H9 (cell line): ENCODE measurements at regions not wholly inside any gene's neighbourhood (a gene's known extent, or its start where the extent isn't known, plus 50 kb on each side); places are given as distances from the start of the nearest gene placed in this dataset.

ENCODE experiments used
- DNase-seq: peaks from one replicate; pipeline ENCODE4 v3.0.0-alpha.2; 2017
- H2AFZ ChIP-seq: one replicate; pipeline ENCODE4 v1.6.1; 2013; ENCODE audit warnings: mild to moderate bottlenecking, low read length, control low read depth, moderate library complexity
- H2AK5ac ChIP-seq: 2 replicates; pipeline ENCODE4 v1.6.1; 2013; ENCODE audit warnings: low read length, control low read depth, mixed read lengths; ENCODE audit not compliant: insufficient read length
- H2BK120ac ChIP-seq: one replicate; pipeline ENCODE4 v1.6.1; 2013; ENCODE audit warnings: low read depth, mild to moderate bottlenecking, low read length, control low read depth, inconsistent platforms; ENCODE audit not compliant: poor library complexity, severe bottlenecking
- H2BK12ac ChIP-seq: 2 replicates; pipeline ENCODE4 v1.6.1; 2013; ENCODE audit warnings: low read length, control low read depth, mixed read lengths, low read depth; ENCODE audit not compliant: insufficient read length
- H2BK15ac ChIP-seq: 2 replicates; pipeline ENCODE4 v1.6.1; 2013; ENCODE audit warnings: low read depth, low read length, control low read depth
- H2BK20ac ChIP-seq: one replicate; pipeline ENCODE4 v1.6.1; 2013; ENCODE audit warnings: low read depth, mild to moderate bottlenecking, low read length, control low read depth, inconsistent platforms; ENCODE audit not compliant: poor library complexity, severe bottlenecking
- H2BK5ac ChIP-seq: 2 replicates; pipeline ENCODE4 v1.6.1; 2013; ENCODE audit warnings: low read length, control low read depth, mixed read lengths; ENCODE audit not compliant: insufficient read length
- H3K14ac ChIP-seq: 2 replicates; pipeline ENCODE4 v1.6.1; 2013; ENCODE audit warnings: low read length, control low read depth; ENCODE audit not compliant: insufficient read depth
- H3K18ac ChIP-seq: 2 replicates; pipeline ENCODE4 v1.6.1; 2013; ENCODE audit warnings: low read depth, mild to moderate bottlenecking, mixed read lengths, low read length, control low read depth; ENCODE audit not compliant: insufficient read length
- H3K23ac ChIP-seq: 2 replicates; pipeline ENCODE4 v1.6.1; 2013; ENCODE audit warnings: low read length, control low read depth, mixed read lengths, low read depth; ENCODE audit not compliant: insufficient read length
- H3K23me2 ChIP-seq: 2 replicates; pipeline ENCODE4 v1.6.1; 2013; ENCODE audit warnings: low read depth, mild to moderate bottlenecking, mixed read lengths, low read length, control low read depth; ENCODE audit not compliant: insufficient read length, poor library complexity, severe bottlenecking
- H3K27ac ChIP-seq: 2 replicates; pipeline ENCODE4 v1.5.1; 2013; ENCODE audit warnings: low read length, control low read depth, mixed read lengths, low read depth; ENCODE audit not compliant: insufficient read length
- H3K27me3 ChIP-seq: 2 replicates; pipeline ENCODE4 v1.6.1; 2013; ENCODE audit warnings: low read length, control low read depth, inconsistent platforms; ENCODE audit not compliant: insufficient read depth
- H3K4ac ChIP-seq: 2 replicates; pipeline ENCODE4 v1.6.1; 2013; ENCODE audit warnings: low read depth, mild to moderate bottlenecking, control low read depth, inconsistent platforms, low read length, moderate library complexity
- H3K4me1 ChIP-seq: 2 replicates; pipeline ENCODE4 v1.6.1; 2013; ENCODE audit warnings: low read length, control low read depth, inconsistent platforms; ENCODE audit not compliant: insufficient read depth
- H3K4me2 ChIP-seq: 2 replicates; pipeline ENCODE4 v1.6.1; 2013; ENCODE audit warnings: low read length, control low read depth, mixed read lengths; ENCODE audit not compliant: insufficient read length, insufficient read depth
- H3K56ac ChIP-seq: 2 replicates; pipeline ENCODE4 v1.6.1; 2013; ENCODE audit warnings: low read depth, mild to moderate bottlenecking, mixed read lengths, low read length, control low read depth; ENCODE audit not compliant: insufficient read length
- H3K79me1 ChIP-seq: 2 replicates; pipeline ENCODE4 v1.6.1; 2013; ENCODE audit warnings: low read depth, mild to moderate bottlenecking, moderate library complexity, low read length, control low read depth, inconsistent platforms; ENCODE audit not compliant: insufficient read depth, poor library complexity, severe bottlenecking
- H3K79me2 ChIP-seq: 2 replicates; pipeline ENCODE4 v1.6.1; 2013; ENCODE audit warnings: low read length, control low read depth, inconsistent platforms; ENCODE audit not compliant: insufficient read depth
- H3K9ac ChIP-seq: 2 replicates; pipeline ENCODE4 v1.6.1; 2013; ENCODE audit warnings: low read length, control low read depth, mixed read lengths; ENCODE audit not compliant: insufficient read length; ENCODE audit errors: extremely low read depth
- H3K9me3 ChIP-seq: one replicate; pipeline ENCODE4 v1.6.1; 2013; ENCODE audit warnings: low read depth, low read length, inconsistent platforms; ENCODE audit not compliant: control insufficient read depth
- H3T11ph ChIP-seq: one replicate; pipeline ENCODE4 v1.6.1; 2013; ENCODE audit warnings: mild to moderate bottlenecking, low read length, control low read depth, inconsistent platforms
- H4K20me1 ChIP-seq: one replicate; pipeline ENCODE4 v1.6.1; 2013; ENCODE audit not compliant: control insufficient read depth, insufficient read length, insufficient read depth
- H4K5ac ChIP-seq: 2 replicates; pipeline ENCODE4 v1.6.1; 2013; ENCODE audit warnings: low read depth, mild to moderate bottlenecking, mixed read lengths, low read length, control low read depth; ENCODE audit not compliant: insufficient read length
- H4K8ac ChIP-seq: replicated peaks from 2 replicates; pipeline ENCODE4 v1.6.1; 2013; ENCODE audit warnings: low read length, control low read depth, mixed read lengths, low read depth; ENCODE audit not compliant: insufficient read length
- H4K91ac ChIP-seq: 2 replicates; pipeline ENCODE4 v1.6.1; 2013; ENCODE audit warnings: low read depth, mild to moderate bottlenecking, moderate library complexity, mixed read lengths, low read length, control low read depth; ENCODE audit not compliant: insufficient read length
- H3K27ac Mint-ChIP-seq, 3 experiments: 2 replicates in 2 of 3; 3 replicates in 1 of 3; pipeline ENCODE4 v1.8.0; 2020 to 2021; ENCODE audit warnings: mixed read lengths in 3 of 3, mild to moderate bottlenecking in 1 of 3, moderate library complexity in 1 of 3
- H3K27me3 Mint-ChIP-seq: 2 replicates; pipeline ENCODE4 v1.8.0; 2021; ENCODE audit warnings: low read depth, mild to moderate bottlenecking, moderate library complexity, mixed read lengths
- H3K36me3 Mint-ChIP-seq, 3 experiments: 2 replicates in 2 of 3; 3 replicates in 1 of 3; pipeline ENCODE4 v1.8.0; 2020 to 2021; ENCODE audit warnings: low read depth in 3 of 3, mixed read lengths in 3 of 3; ENCODE audit not compliant: insufficient read depth in 1 of 3
- H3K4me1 Mint-ChIP-seq, 2 experiments: 2 replicates each; pipeline ENCODE4 v1.8.0; 2020; ENCODE audit warnings: mixed read lengths in 2 of 2
- H3K4me3 Mint-ChIP-seq, 2 experiments: 2 replicates in 1 of 2; 3 replicates in 1 of 2; pipeline ENCODE4 v1.8.0; 2020 to 2021; ENCODE audit warnings: mild to moderate bottlenecking in 2 of 2, mixed read lengths in 2 of 2, moderate library complexity in 1 of 2
- H3K9me3 Mint-ChIP-seq, 2 experiments: 2 replicates in 1 of 2; 3 replicates in 1 of 2; pipeline ENCODE4 v1.8.0; 2020; ENCODE audit warnings: mild to moderate bottlenecking in 2 of 2, mixed read lengths in 2 of 2, moderate library complexity in 1 of 2
- CTCF ChIP-seq: fragments of 200-600 bp; sonication (generic); conservative IDR thresholded peaks from 3 replicates; pipeline ENCODE4 v1.8.0; 2021; ENCODE audit warnings: antibody characterized with exemption, mild to moderate bottlenecking
- WGBS: extraction: QIAGEN DNeasy Blood & Tissue Kit; methylation state at CpG from one replicate; pipeline ENCODE4 v1.1.7; 2013; ENCODE audit warnings: missing lambda C conversion rate, low lambda C conversion rate, mixed read lengths; ENCODE audit not compliant: insufficient read length; ENCODE audit errors: extremely low coverage; 5-methylcytosine and 5-hydroxymethylcytosine counted together

DNA sequence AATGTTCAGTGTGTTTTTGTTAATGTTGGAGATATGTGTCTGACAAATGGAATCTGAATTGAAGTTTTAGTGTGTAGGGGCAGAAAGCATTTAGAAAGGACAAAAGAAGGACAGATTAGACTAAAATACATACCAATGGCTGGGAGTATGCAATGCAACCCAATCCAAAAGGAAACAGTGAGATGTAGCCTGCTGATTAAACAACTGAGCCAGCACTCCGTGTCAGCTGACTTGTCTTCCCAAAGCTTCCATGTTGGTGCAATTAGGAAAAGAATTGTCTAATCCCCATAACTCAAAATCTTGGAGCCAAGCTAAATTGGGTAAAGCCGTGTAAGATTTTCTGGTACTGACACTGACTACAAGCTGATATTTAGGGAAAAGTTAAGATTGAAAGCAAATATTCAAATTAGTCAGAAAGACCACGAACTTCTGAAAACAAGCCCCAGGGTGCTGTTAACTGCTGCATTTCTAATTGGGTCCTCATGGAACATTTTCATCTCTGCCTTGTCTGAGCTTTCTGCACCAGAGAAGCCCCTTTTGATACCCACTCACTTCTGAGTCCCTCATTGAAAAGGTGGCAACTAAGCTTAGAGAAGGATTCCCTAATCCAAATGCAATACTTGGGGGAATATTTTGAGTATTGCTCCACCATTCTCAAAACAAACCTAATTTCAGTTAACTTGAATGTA lies 109.1 kb downstream of the DAD1 start:
- Histone ChIP-seq H3K4me1 (peaks cover 8% of the 10 kb centered on the region), H3K79me2 (no peaks in the 10 kb centered on the region), H4K8ac (no peak overlapping the region), H3K27ac (no peak overlapping the region), H4K5ac (no peak overlapping the region), H3K18ac (no peak overlapping the region), H2BK12ac (no peak overlapping the region), H4K20me1 (no peaks in the 10 kb centered on the region), H3T11ph (no peak overlapping the region), H3K4ac (no peak overlapping the region), H4K91ac (no peak overlapping the region), H3K79me1 (no peaks in the 10 kb centered on the region), H3K4me2 (no peak overlapping the region), H3K9me3 (no peaks in the 10 kb centered on the region), H3K27me3 (no peaks in the 10 kb centered on the region), H3K23ac (no peak overlapping the region), H3K14ac (no peak overlapping the region), H2AFZ (no peak overlapping the region), H2BK5ac (no peak overlapping the region), H2BK120ac (no peak overlapping the region), H3K23me2 (no peaks in the 10 kb centered on the region), H2AK5ac (no peak overlapping the region), H2BK15ac (no peak overlapping the region), H2BK20ac (no peak overlapping the region), H3K56ac (no peak overlapping the region), H3K9ac (no peak overlapping the region)
- no peaks in the 10 kb centered on the region; the same call in 1 of the 2 replicates for H3K27me3 Mint-ChIP-seq
- peak overlapping the region in 1 of 3 experiments; percentile 6; a peak in 1 of 7 replicates for H3K27ac Mint-ChIP-seq
- peaks cover 30 to 49% of the 10 kb centered on the region in 2 experiments for H3K4me1 Mint-ChIP-seq
- WGBS = no CpG with 5 or more reads among the region's 3 CpGs
- no peak for TF ChIP-seq CTCF
- H3K4me3 Mint-ChIP-seq = no peak overlapping the region
- DNase-seq = no peak
- no peaks in the 10 kb centered on the region for H3K9me3 Mint-ChIP-seq
- H3K36me3 Mint-ChIP-seq = no peaks in the 10 kb centered on the region
